ENCODE measurements at regions not wholly inside any gene's neighbourhood (a gene's known extent, or its start where the extent isn't known, plus 50 kb on each side); places are given as distances from the start of the nearest gene placed in this dataset.

- no peak for DNase-seq (ENCODE audit: extremely low read depth in 1 of 11, low read depth in 9 of 11, low spot score in 4 of 11)
Observed at GRCh38 chr13:73599232-73600128, 534.7 kb downstream of the KLF12 start.

- no peak for DNase-seq (ENCODE audit: extremely low read depth in 1 of 11, low read depth in 9 of 11, low spot score in 4 of 11)
Observed at GRCh38 chr13:73598020-73598712, 536.0 kb downstream of the KLF12 start.

GRCh38 chr13:73596382-73596781 is 537.6 kb downstream of the KLF5 start:
- no peak for DNase-seq (ENCODE audit: extremely low read depth in 1 of 11, low read depth in 9 of 11, low spot score in 4 of 11)

GRCh38 chr13:73593199-73593765 is 534.5 kb downstream of the KLF5 start:
- no peak for DNase-seq (ENCODE audit: extremely low read depth in 1 of 11, low read depth in 9 of 11, low spot score in 4 of 11)

- DNase-seq (ENCODE audit: extremely low read depth in 1 of 11, low read depth in 9 of 11, low spot score in 4 of 11), result no peak
Observed at GRCh38 chr13:73591861-73592260, 533.1 kb downstream of the KLF5 start.

- DNase-seq (ENCODE audit: extremely low read depth in 1 of 11, low read depth in 9 of 11, low spot score in 4 of 11), result no peak
Observed at GRCh38 chr13:73590795-73591194, 532.0 kb downstream of the KLF5 start.

GRCh38 chr13:73585236-73585635 is 526.4 kb downstream of the KLF5 start:
- no peak for DNase-seq (ENCODE audit: extremely low read depth in 1 of 11, low read depth in 9 of 11, low spot score in 4 of 11)

- no peak for DNase-seq (ENCODE audit: extremely low read depth in 1 of 11, low read depth in 9 of 11, low spot score in 4 of 11)
Observed at GRCh38 chr13:73583331-73583730, 524.5 kb downstream of the KLF5 start.

GRCh38 chr13:73580513-73581267 is 521.9 kb downstream of the KLF5 start:
- no peak for DNase-seq (ENCODE audit: extremely low read depth in 1 of 11, low read depth in 9 of 11, low spot score in 4 of 11)

GRCh38 chr13:73579574-73580274 is 520.9 kb downstream of the KLF5 start:
- DNase-seq (ENCODE audit: extremely low read depth in 1 of 11, low read depth in 9 of 11, low spot score in 4 of 11), result no peak

GRCh38 chr13:73578251-73578875 is 519.6 kb downstream of the KLF5 start:
- DNase-seq (ENCODE audit: extremely low read depth in 1 of 11, low read depth in 9 of 11, low spot score in 4 of 11), result no peak

- no peak for DNase-seq (ENCODE audit: extremely low read depth in 1 of 11, low read depth in 9 of 11, low spot score in 4 of 11)
Observed at GRCh38 chr13:73576291-73576690, 517.5 kb downstream of the KLF5 start.

GRCh38 chr13:73572824-73573223 is 514.0 kb downstream of the KLF5 start:
- no peak for DNase-seq (ENCODE audit: extremely low read depth in 1 of 11, low read depth in 9 of 11, low spot score in 4 of 11)

GRCh38 chr13:73571376-73571775 is 512.6 kb downstream of the KLF5 start:
- no peak for DNase-seq (ENCODE audit: extremely low read depth in 1 of 11, low read depth in 9 of 11, low spot score in 4 of 11)

GRCh38 chr13:73556902-73557301 is 498.1 kb downstream of the KLF5 start:
- DNase-seq (ENCODE audit: extremely low read depth in 1 of 11, low read depth in 9 of 11, low spot score in 4 of 11), result no peak

- DNase-seq (ENCODE audit: extremely low read depth in 1 of 11, low read depth in 9 of 11, low spot score in 4 of 11), result no peak
Observed at GRCh38 chr13:73556128-73556527, 497.3 kb downstream of the KLF5 start.

- DNase-seq (ENCODE audit: extremely low read depth in 1 of 11, low read depth in 9 of 11, low spot score in 4 of 11), result no peak
Observed at GRCh38 chr13:73551736-73552135, 492.9 kb downstream of the KLF5 start.

GRCh38 chr13:73549717-73550116 is 490.9 kb downstream of the KLF5 start:
- no peak for DNase-seq (ENCODE audit: extremely low read depth in 1 of 11, low read depth in 9 of 11, low spot score in 4 of 11)

Data from renal cortex interstitium (tissue), 11 donors.